Tibial nerve (tissue), 4 donors: ENCODE measurements at regions not wholly inside any gene's neighbourhood (a gene's known extent, or its start where the extent isn't known, plus 50 kb on each side); places are given as distances from the start of the nearest gene placed in this dataset.

Experiments used
- EP300 ChIP-seq, 2 donors: sonication (generic); formaldehyde crosslinking; IDR thresholded peaks; one replicate each; pipeline ENCODE4 v1.6.1; 2017; ENCODE audit warnings: antibody characterized with exemption in 2 of 2, mild to moderate bottlenecking in 1 of 2
- POLR2A ChIP-seq, 2 donors: fragments of 450-650 bp; IDR thresholded peaks; one replicate each; pipeline ENCODE4 v1.6.1; 2017; ENCODE audit warnings: antibody characterized with exemption in 2 of 2, mild to moderate bottlenecking in 2 of 2, moderate library complexity in 2 of 2
- TF ChIP-seq, protein P1 (sequence below), 5 experiments: fragments of 200-600 bp in 3 of 5; fragments of 450-650 bp in 2 of 5; sonication (generic) in 3 of 5; IDR thresholded peaks; one replicate each; pipeline ENCODE4 v1.5.1; 2016 to 2019; ENCODE audit warnings: antibody characterized with exemption in 5 of 5, mild to moderate bottlenecking in 3 of 5, moderate library complexity in 2 of 5

GRCh38 chr7:153023194-153023592 is 263.6 kb downstream of the ACTR3B start:
- TF ChIP-seq, protein P1, sequence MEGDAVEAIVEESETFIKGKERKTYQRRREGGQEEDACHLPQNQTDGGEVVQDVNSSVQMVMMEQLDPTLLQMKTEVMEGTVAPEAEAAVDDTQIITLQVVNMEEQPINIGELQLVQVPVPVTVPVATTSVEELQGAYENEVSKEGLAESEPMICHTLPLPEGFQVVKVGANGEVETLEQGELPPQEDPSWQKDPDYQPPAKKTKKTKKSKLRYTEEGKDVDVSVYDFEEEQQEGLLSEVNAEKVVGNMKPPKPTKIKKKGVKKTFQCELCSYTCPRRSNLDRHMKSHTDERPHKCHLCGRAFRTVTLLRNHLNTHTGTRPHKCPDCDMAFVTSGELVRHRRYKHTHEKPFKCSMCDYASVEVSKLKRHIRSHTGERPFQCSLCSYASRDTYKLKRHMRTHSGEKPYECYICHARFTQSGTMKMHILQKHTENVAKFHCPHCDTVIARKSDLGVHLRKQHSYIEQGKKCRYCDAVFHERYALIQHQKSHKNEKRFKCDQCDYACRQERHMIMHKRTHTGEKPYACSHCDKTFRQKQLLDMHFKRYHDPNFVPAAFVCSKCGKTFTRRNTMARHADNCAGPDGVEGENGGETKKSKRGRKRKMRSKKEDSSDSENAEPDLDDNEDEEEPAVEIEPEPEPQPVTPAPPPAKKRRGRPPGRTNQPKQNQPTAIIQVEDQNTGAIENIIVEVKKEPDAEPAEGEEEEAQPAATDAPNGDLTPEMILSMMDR (IDR thresholded peaks at IDR 0.05), result no peak
- TF ChIP-seq POLR2A (IDR thresholded peaks at IDR 0.05) (no peak), EP300 (IDR thresholded peaks at IDR 0.05) (no peak)
